Smooth muscle cell (in vitro differentiated cells): ENCODE measurements at regions not wholly inside any gene's neighbourhood (a gene's known extent, or its start where the extent isn't known, plus 50 kb on each side); places are given as distances from the start of the nearest gene placed in this dataset.
A peak's percentile ranks its signal among the peaks of the same experiment; 100 is the strongest.
"Not testable (repeated sequence)": the region's sequence is repeated elsewhere in the genome, so short reads cannot be mapped to it uniquely, and the experiment has no call there.

Experiments used
- DNase-seq: peaks from one replicate; lab custom pipeline; 2025; ENCODE audit not compliant: unreplicated experiment; lab: John Stamatoyannopoulos, UW
- H2AFZ ChIP-seq: fragments of 200-600 bp; sonication (generic); 2 replicates; pipeline ENCODE4 v1.6.0; 2016; ENCODE audit warnings: antibody characterized with exemption, low read depth, mild to moderate bottlenecking
- H3F3A ChIP-seq: fragments of 200-600 bp; sonication (generic); 2 replicates; pipeline ENCODE4 v1.6.0; 2017; ENCODE audit warnings: antibody characterized with exemption, low read depth
- H3K27ac ChIP-seq: fragments of 200-600 bp; sonication (generic); 2 replicates; pipeline ENCODE4 v1.5.1; 2016; ENCODE audit warnings: low read depth, mild to moderate bottlenecking
- H3K27me3 ChIP-seq: fragments of 200-600 bp; sonication (generic); 2 replicates; pipeline ENCODE4 v1.6.1; 2016; ENCODE audit warnings: low read depth, mild to moderate bottlenecking
- H3K36me3 ChIP-seq: fragments of 200-600 bp; sonication (generic); 2 replicates; pipeline ENCODE4 v1.5.1; 2016; ENCODE audit warnings: low read depth
- H3K4me1 ChIP-seq: fragments of 200-600 bp; sonication (generic); 2 replicates; pipeline ENCODE4 v1.5.1; 2016; ENCODE audit warnings: low read depth
- H3K4me2 ChIP-seq: fragments of 200-600 bp; sonication (generic); 2 replicates; pipeline ENCODE4 v1.6.0; 2016; ENCODE audit warnings: mild to moderate bottlenecking
- H3K4me3 ChIP-seq: fragments of 200-600 bp; sonication (generic); 2 replicates; pipeline ENCODE4 v1.5.1; 2016; ENCODE audit warnings: mild to moderate bottlenecking
- H3K79me2 ChIP-seq: fragments of 200-600 bp; sonication (generic); 2 replicates; pipeline ENCODE4 v1.6.0; 2016; ENCODE audit warnings: low read depth, mild to moderate bottlenecking
- H3K9ac ChIP-seq: fragments of 200-600 bp; sonication (generic); 2 replicates; pipeline ENCODE4 v1.6.0; 2016; ENCODE audit warnings: low read depth
- H3K9me3 ChIP-seq: fragments of 200-600 bp; sonication (generic); replicated peaks from 2 replicates; pipeline ENCODE4 v1.5.1; 2016; ENCODE audit warnings: low read depth
- H4K20me1 ChIP-seq: fragments of 200-600 bp; sonication (generic); 2 replicates; pipeline ENCODE4 v1.6.0; 2016; ENCODE audit warnings: low read depth
- WGBS: methylation state at CpG from one replicate; pipeline ENCODE4 v1.1.7; 2016; ENCODE audit warnings: low lambda C conversion rate; 5-methylcytosine and 5-hydroxymethylcytosine counted together
- TF ChIP-seq, protein P1 (sequence below): fragments of 200-600 bp; sonication (generic); IDR thresholded peaks from 2 replicates; pipeline ENCODE4 v1.5.1; 2017; ENCODE audit warnings: borderline replicate concordance, mild to moderate bottlenecking, antibody characterized with exemption; ENCODE audit not compliant: insufficient read depth, poor library complexity, severe bottlenecking

DNA sequence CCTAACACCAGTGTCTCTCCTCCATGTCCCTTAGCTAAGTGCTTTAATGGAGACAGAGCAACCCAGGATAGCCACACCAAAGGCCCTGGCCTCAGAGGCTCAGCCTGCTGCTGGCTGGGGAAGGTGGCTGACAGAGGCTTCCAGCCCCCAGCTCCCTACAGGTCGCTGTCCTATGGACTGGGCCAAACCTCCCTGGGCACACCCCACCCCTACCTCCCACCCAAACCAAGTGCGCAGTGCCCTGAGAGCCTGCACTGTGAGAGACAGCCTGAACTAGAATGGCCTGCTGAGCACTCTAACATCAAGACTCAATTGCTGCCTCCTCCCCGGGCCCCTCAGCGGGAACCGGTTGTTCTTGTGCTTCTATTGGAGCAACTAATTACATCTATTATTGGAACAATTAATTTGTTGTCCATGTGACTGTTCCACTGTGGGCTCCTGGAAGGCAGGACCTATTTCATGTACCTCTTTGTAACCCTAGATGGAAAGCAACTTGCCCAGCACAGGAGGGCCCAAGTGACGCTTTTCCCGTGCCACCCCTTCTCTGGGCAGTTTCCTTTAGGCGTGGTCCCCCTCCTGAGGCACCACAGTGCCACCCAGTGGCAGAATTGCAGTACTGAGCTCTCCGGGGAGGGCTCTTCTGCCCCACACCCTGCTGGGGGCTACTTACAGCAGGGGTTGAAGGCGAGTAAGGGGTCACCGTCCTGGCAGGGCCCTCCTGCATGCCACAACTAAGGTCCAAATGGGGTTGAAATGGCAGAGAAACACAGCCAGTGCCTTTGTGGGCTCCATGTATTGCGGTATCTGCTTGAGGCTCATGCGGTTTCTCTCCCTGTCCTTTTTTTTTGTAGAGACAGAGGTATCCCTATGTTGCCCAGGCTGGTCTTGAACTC, 63.7 kb upstream of the WAPL start:
- H3K27me3 ChIP-seq = no peaks in the 10 kb centered on the region
- H3K9ac ChIP-seq = no peak overlapping the region
- H3K4me1 ChIP-seq = no peaks in the 10 kb centered on the region
- no peak overlapping the region for H3K4me3 ChIP-seq
- H3K4me2 ChIP-seq = peak overlapping the region; percentile 34
- TF ChIP-seq, protein P1, sequence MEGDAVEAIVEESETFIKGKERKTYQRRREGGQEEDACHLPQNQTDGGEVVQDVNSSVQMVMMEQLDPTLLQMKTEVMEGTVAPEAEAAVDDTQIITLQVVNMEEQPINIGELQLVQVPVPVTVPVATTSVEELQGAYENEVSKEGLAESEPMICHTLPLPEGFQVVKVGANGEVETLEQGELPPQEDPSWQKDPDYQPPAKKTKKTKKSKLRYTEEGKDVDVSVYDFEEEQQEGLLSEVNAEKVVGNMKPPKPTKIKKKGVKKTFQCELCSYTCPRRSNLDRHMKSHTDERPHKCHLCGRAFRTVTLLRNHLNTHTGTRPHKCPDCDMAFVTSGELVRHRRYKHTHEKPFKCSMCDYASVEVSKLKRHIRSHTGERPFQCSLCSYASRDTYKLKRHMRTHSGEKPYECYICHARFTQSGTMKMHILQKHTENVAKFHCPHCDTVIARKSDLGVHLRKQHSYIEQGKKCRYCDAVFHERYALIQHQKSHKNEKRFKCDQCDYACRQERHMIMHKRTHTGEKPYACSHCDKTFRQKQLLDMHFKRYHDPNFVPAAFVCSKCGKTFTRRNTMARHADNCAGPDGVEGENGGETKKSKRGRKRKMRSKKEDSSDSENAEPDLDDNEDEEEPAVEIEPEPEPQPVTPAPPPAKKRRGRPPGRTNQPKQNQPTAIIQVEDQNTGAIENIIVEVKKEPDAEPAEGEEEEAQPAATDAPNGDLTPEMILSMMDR = peak; percentile 94
- peak; percentile 21 for DNase-seq
- H3K9me3 ChIP-seq = no peaks in the 10 kb centered on the region
- H2AFZ ChIP-seq = peak overlapping the region; percentile 41
- no peak overlapping the region for H3K27ac ChIP-seq
- H3K36me3 ChIP-seq = no peaks in the 10 kb centered on the region
- H4K20me1 ChIP-seq = no peaks in the 10 kb centered on the region
- no peaks in the 10 kb centered on the region for H3K79me2 ChIP-seq
- WGBS = 40% methylated on average over 13 of the region's 13 CpGs
- no peaks in the 10 kb centered on the region for H3F3A ChIP-seq

DNA sequence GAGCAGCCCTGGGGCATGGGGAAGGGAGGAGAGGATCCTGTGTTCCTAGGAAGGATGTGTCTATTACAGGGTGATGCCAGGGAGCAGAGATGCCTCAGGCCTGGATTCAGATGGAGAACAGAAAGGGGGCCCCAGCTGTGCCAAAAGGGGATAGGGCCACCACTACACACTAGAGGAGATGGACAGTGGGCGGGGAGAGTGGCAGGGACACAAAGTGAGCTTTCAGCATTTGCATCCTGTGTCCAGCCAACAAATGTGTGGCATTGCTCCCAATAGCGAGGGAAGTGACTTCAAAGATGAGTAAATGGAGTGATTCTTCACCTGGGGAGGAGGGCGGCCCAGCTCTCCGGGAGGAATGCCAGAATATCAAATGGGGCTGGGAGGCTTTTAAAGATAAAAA, 64.9 kb upstream of the WAPL start:
- Histone ChIP-seq H3K27me3 (no peaks in the 10 kb centered on the region), H2AFZ (no peak overlapping the region), H3K36me3 (no peaks in the 10 kb centered on the region), H3K4me2 (no peak overlapping the region), H4K20me1 (no peaks in the 10 kb centered on the region), H3K9me3 (no peaks in the 10 kb centered on the region), H3K4me3 (no peak overlapping the region), H3F3A (no peaks in the 10 kb centered on the region), H3K27ac (no peak overlapping the region), H3K79me2 (no peaks in the 10 kb centered on the region), H3K9ac (no peak overlapping the region), H3K4me1 (no peaks in the 10 kb centered on the region)
- TF ChIP-seq, protein P1 = no peak
- 86% methylated on average over 4 of the region's 4 CpGs for WGBS
- no peak for DNase-seq

DNA sequence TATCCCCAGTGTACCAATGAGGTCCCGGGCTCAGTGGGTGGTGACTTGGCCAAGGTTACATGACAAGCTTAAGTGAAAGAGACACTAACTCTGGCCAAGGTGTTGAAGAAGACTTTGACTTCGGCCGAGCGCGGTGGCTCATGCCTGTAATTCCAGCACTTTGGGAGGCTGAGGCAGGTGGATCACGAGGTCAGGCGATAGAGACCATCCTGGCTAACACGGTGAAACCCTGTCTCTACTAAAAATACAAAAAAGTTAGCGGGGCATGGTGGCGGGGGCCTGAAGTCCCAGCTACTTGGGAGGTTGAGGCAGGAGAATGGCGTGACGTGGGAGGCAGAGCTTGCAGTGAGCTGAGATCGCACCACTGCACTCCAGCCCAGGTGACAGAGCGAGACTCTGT, 65.6 kb upstream of the OPN4 start:
- H3K27me3 ChIP-seq, H3K9ac ChIP-seq, H3F3A ChIP-seq, H3K36me3 ChIP-seq, H3K79me2 ChIP-seq, H3K4me3 ChIP-seq, H2AFZ ChIP-seq, DNase-seq, H3K27ac ChIP-seq, H3K4me2 ChIP-seq, H4K20me1 ChIP-seq, H3K4me1 ChIP-seq, H3K9me3 ChIP-seq: not testable (repeated sequence)
- WGBS = 85% methylated on average over 14 of the region's 14 CpGs

DNA sequence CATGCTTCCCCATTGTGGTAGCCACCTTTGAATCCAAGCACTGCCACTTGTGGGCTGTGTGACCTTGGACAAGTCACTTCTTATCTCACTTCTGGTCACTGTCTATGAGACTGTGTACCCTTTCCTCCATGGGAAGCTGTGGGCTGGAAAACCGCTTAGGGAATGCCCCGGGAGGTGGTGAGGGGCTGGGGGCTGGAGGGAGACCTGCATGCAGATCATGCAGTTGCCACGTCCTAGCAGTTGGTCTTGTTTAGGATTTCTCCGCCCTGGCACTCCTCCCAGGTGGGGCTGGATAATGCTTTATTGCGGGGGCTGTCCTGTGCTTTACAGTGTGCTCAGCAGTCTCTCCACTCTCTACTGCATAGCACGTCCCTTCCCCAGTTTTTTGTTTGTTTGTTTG, 62.9 kb upstream of the OPN4 start:
- no peaks in the 10 kb centered on the region for H3K4me1 ChIP-seq
- no peaks in the 10 kb centered on the region for H3K79me2 ChIP-seq
- whole genome bisulfite sequencing = 93% methylated on average over 6 of the region's 6 CpGs
- no peak overlapping the region for H3K9ac ChIP-seq
- H2AFZ ChIP-seq = no peak overlapping the region
- H3K4me3 ChIP-seq = no peak overlapping the region
- no peaks in the 10 kb centered on the region for H3F3A ChIP-seq
- no peaks in the 10 kb centered on the region for H4K20me1 ChIP-seq
- DNase-seq = no peak
- no peaks in the 10 kb centered on the region for H3K36me3 ChIP-seq
- H3K9me3 ChIP-seq = no peaks in the 10 kb centered on the region
- H3K27ac ChIP-seq = no peak overlapping the region
- H3K4me2 ChIP-seq = no peak overlapping the region
- no peaks in the 10 kb centered on the region for H3K27me3 ChIP-seq
- TF ChIP-seq, protein P1 = no peak
